Neural crest cell (in vitro differentiated cells): ENCODE measurements at regions not wholly inside any gene's neighbourhood (a gene's known extent, or its start where the extent isn't known, plus 50 kb on each side); places are given as distances from the start of the nearest gene placed in this dataset.

Experiments used
- DNase-seq: peaks from one replicate; pipeline ENCODE4 v3.0.0; 2021; ENCODE audit warnings: low read depth, mixed read lengths, low spot score
- H3K27ac Mint-ChIP-seq: one replicate; pipeline ENCODE4 v1.8.0; 2021; ENCODE audit warnings: mild to moderate bottlenecking, mixed read lengths; ENCODE audit not compliant: unreplicated experiment
- H3K27me3 Mint-ChIP-seq: 2 replicates; pipeline ENCODE4 v1.8.0; 2021; ENCODE audit warnings: low read depth, mild to moderate bottlenecking, mixed read lengths
- H3K36me3 Mint-ChIP-seq: 2 replicates; pipeline ENCODE4 v1.8.0; 2021; ENCODE audit warnings: low read depth, mild to moderate bottlenecking, mixed read lengths
- H3K4me1 Mint-ChIP-seq: 2 replicates; pipeline ENCODE4 v1.8.0; 2021; ENCODE audit warnings: mixed read lengths
- H3K4me3 Mint-ChIP-seq: one replicate; pipeline ENCODE4 v1.8.0; 2021; ENCODE audit warnings: mild to moderate bottlenecking, mixed read lengths
- H3K9me3 Mint-ChIP-seq: 2 replicates; pipeline ENCODE4 v1.8.0; 2021; ENCODE audit warnings: mixed read lengths
- CTCF ChIP-seq: fragments of 200-600 bp; sonication (generic); conservative IDR thresholded peaks from 2 replicates; pipeline ENCODE4 v1.5.0; 2021; ENCODE audit warnings: antibody characterized with exemption, mild to moderate bottlenecking

- TF ChIP-seq CTCF, result no peak
- H3K4me3 Mint-ChIP-seq, result no peak overlapping the region
- H3K27ac Mint-ChIP-seq, result no peak overlapping the region
- no peaks in the 10 kb centered on the region for H3K9me3 Mint-ChIP-seq
- DNase-seq, result no peak
- H3K27me3 Mint-ChIP-seq, result no peaks in the 10 kb centered on the region
- peaks cover 26% of the 10 kb centered on the region for H3K4me1 Mint-ChIP-seq
- H3K36me3 Mint-ChIP-seq, result no peaks in the 10 kb centered on the region
Observed at GRCh38 chr18:76654577-76654976, 159.5 kb upstream of the ZNF516 start.

- Mint-ChIP-seq H3K27me3 (no peaks in the 10 kb centered on the region), H3K4me3 (no peak overlapping the region), H3K36me3 (no peaks in the 10 kb centered on the region), H3K4me1 (no peaks in the 10 kb centered on the region), H3K27ac (no peak overlapping the region), H3K9me3 (no peaks in the 10 kb centered on the region)
- no peak for DNase-seq
- TF ChIP-seq CTCF, result no peak
Observed at GRCh38 chr18:76647322-76647721, 152.3 kb upstream of the ZNF516 start.

- Mint-ChIP-seq H3K4me3 (no peak overlapping the region), H3K4me1 (no peaks in the 10 kb centered on the region), H3K27me3 (no peaks in the 10 kb centered on the region), H3K9me3 (no peaks in the 10 kb centered on the region), H3K27ac (no peak overlapping the region), H3K36me3 (no peaks in the 10 kb centered on the region)
- TF ChIP-seq CTCF, result no peak
- DNase-seq, result no peak
Observed at GRCh38 chr18:76644580-76644979, 149.5 kb upstream of the ZNF516 start.

- DNase-seq, result no peak
- no peaks in the 10 kb centered on the region for H3K9me3 Mint-ChIP-seq
- no peak overlapping the region for H3K4me3 Mint-ChIP-seq
- no peak overlapping the region for H3K27ac Mint-ChIP-seq
- H3K27me3 Mint-ChIP-seq, result no peaks in the 10 kb centered on the region
- no peak for TF ChIP-seq CTCF
- peaks cover 1% of the 10 kb centered on the region for H3K4me1 Mint-ChIP-seq
- no peaks in the 10 kb centered on the region for H3K36me3 Mint-ChIP-seq
Observed at GRCh38 chr18:76643996-76644395, 149.0 kb upstream of the ZNF516 start.

- H3K9me3 Mint-ChIP-seq, result no peaks in the 10 kb centered on the region
- no peak for TF ChIP-seq CTCF
- no peak overlapping the region for H3K27ac Mint-ChIP-seq
- H3K36me3 Mint-ChIP-seq, result no peaks in the 10 kb centered on the region
- peaks cover 5% of the 10 kb centered on the region for H3K4me1 Mint-ChIP-seq
- no peak overlapping the region for H3K4me3 Mint-ChIP-seq
- H3K27me3 Mint-ChIP-seq, result no peaks in the 10 kb centered on the region
- no peak for DNase-seq
Observed at GRCh38 chr18:76643199-76643598, 148.2 kb upstream of the ZNF516 start.

- Mint-ChIP-seq H3K4me1 (peaks cover 5% of the 10 kb centered on the region), H3K4me3 (no peak overlapping the region), H3K36me3 (no peaks in the 10 kb centered on the region), H3K27ac (no peak overlapping the region), H3K27me3 (no peaks in the 10 kb centered on the region), H3K9me3 (no peaks in the 10 kb centered on the region)
- TF ChIP-seq CTCF, result no peak
- no peak for DNase-seq
Observed at GRCh38 chr18:76640438-76640837, 145.4 kb upstream of the ZNF516 start.
